EL (cell line): ENCODE measurements at regions not wholly inside any gene's neighbourhood (a gene's known extent, or its start where the extent isn't known, plus 50 kb on each side); places are given as distances from the start of the nearest gene placed in this dataset.

Source experiments
- DNase-seq: peaks from one replicate; pipeline ENCODE4 v3.0.0-alpha.2; 2016

- peak; percentile 41 for DNase-seq
Observed at GRCh38 chr2:220513573-220514288, 886.3 kb downstream of the SLC4A3 start.

- DNase-seq = no peak
Observed at GRCh38 chr2:220521551-220521950, 894.1 kb downstream of the SLC4A3 start.

- peak; percentile 40 for DNase-seq
Observed at GRCh38 chr2:220528180-220528675, 900.8 kb downstream of the SLC4A3 start.

- DNase-seq = no peak
Observed at GRCh38 chr2:220531216-220531615, 903.8 kb downstream of the SLC4A3 start.

GRCh38 chr2:220533485-220533884 is 906.1 kb downstream of the SLC4A3 start:
- DNase-seq = peak; percentile 97

- no peak for DNase-seq
Observed at GRCh38 chr2:220539481-220539880, 912.1 kb downstream of the SLC4A3 start.

GRCh38 chr2:220544049-220544448 is 916.6 kb downstream of the SLC4A3 start:
- DNase-seq = no peak

GRCh38 chr2:220550995-220551700 is 923.7 kb downstream of the SLC4A3 start:
- DNase-seq = no peak

GRCh38 chr2:220552790-220553535 is 925.5 kb downstream of the SLC4A3 start:
- peak; percentile 21 for DNase-seq

GRCh38 chr2:220555961-220556630 is 928.7 kb downstream of the SLC4A3 start:
- peak; percentile 54 for DNase-seq

- peak; percentile 75 for DNase-seq
Observed at GRCh38 chr2:220556658-220557057, 929.2 kb downstream of the SLC4A3 start.

- DNase-seq = no peak
Observed at GRCh38 chr2:220560192-220560591, 932.8 kb downstream of the SLC4A3 start.

- no peak for DNase-seq
Observed at GRCh38 chr2:220562375-220563140, 935.1 kb downstream of the SLC4A3 start.

GRCh38 chr2:220568296-220568695 is 940.9 kb downstream of the SLC4A3 start:
- no peak for DNase-seq

- DNase-seq = no peak
Observed at GRCh38 chr2:220569112-220569897, 941.9 kb downstream of the SLC4A3 start.

GRCh38 chr2:220572385-220572784 is 945.0 kb downstream of the SLC4A3 start:
- DNase-seq = peak; percentile 31

GRCh38 chr2:220574038-220574437 is 946.6 kb downstream of the SLC4A3 start:
- no peak for DNase-seq

GRCh38 chr2:220575963-220576362 is 948.5 kb downstream of the SLC4A3 start:
- DNase-seq = no peak

DNA sequence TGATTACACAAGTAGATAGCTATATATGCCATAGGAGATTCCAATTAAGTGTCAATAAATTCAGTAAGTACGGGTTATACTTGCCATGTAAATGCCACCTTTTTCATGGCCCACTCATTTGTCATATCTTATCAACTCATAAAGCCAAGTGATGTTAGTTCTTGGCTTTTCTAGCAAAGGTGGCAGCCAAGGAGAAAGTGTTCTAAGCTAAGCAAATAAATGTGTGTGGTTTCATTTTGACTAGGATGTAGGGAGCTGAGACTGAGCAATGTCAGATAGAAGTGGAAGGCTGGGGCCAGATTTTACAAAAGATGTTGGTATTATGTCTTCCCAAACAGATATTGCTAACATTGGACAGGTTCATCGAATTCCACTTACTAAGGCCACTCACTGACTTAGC is 952.0 kb downstream of the SLC4A3 start:
- no peak for DNase-seq

DNA sequence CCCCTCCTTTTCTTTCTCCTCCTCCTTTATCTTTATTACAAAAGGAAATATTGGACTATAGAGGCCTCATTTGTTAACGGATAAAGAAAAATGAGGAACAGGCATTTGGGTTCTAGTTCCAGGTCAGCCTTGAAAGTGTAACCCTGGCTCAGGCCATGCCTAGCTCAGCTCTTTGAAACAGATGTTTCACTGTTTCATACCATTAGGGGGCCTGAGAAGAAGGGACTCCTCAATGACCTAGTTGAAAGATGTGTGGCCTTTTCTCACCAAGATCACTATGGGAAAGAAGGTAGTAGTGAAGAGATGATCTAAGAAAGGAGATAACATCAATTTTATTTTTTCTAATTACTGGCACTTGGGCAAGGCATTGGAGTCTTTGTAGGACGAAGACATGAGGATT is 952.7 kb downstream of the SLC4A3 start:
- no peak for DNase-seq

GRCh38 chr2:220583725-220584124 is 956.3 kb downstream of the SLC4A3 start:
- no peak for DNase-seq
